ENCODE measurements at regions not wholly inside any gene's neighbourhood (a gene's known extent, or its start where the extent isn't known, plus 50 kb on each side); places are given as distances from the start of the nearest gene placed in this dataset.

DNA sequence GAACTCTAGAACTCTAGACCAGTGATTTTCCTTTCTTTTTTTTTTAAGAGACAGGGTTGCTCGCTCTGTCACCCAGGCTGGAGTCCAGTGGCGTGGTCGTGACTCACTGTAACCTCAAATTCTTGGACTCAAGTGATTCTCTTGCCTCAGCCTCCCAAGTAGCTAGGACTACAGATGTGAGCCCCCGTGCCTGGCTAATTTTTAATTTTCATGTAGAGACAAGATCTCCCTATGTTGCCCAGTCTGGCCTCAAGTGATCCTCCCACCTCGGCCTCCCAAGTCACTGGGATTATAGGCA is 359.6 kb downstream of the SHQ1 start:
- TF ChIP-seq, protein P1, sequence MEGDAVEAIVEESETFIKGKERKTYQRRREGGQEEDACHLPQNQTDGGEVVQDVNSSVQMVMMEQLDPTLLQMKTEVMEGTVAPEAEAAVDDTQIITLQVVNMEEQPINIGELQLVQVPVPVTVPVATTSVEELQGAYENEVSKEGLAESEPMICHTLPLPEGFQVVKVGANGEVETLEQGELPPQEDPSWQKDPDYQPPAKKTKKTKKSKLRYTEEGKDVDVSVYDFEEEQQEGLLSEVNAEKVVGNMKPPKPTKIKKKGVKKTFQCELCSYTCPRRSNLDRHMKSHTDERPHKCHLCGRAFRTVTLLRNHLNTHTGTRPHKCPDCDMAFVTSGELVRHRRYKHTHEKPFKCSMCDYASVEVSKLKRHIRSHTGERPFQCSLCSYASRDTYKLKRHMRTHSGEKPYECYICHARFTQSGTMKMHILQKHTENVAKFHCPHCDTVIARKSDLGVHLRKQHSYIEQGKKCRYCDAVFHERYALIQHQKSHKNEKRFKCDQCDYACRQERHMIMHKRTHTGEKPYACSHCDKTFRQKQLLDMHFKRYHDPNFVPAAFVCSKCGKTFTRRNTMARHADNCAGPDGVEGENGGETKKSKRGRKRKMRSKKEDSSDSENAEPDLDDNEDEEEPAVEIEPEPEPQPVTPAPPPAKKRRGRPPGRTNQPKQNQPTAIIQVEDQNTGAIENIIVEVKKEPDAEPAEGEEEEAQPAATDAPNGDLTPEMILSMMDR (conservative IDR thresholded peaks at IDR 0.05; ENCODE audit: low read depth, low read length), result no peak
- TF ChIP-seq POLR2A (IDR thresholded peaks at IDR 0.05; ENCODE audit: low read depth, low read length) (no peak), RAD21 (IDR thresholded peaks at IDR 0.05; ENCODE audit: low read length) (no peak), SMC3 (IDR thresholded peaks at IDR 0.05; ENCODE audit: low read depth, low read length) (no peak), RCOR1 (IDR thresholded peaks at IDR 0.05; ENCODE audit: insufficient replicate concordance, low read length) (no peak), CEBPB (IDR thresholded peaks at IDR 0.05; ENCODE audit: low read depth, low read length) (no peak), ELK1 (IDR thresholded peaks at IDR 0.05; ENCODE audit: borderline replicate concordance, low read depth, low read length) (no peak), FOS (IDR thresholded peaks at IDR 0.05; ENCODE audit: low read depth, low read length) (no peak), MAFK (IDR thresholded peaks at IDR 0.05; ENCODE audit: low read depth, low read length) (no peak), USF2 (IDR thresholded peaks at IDR 0.05; ENCODE audit: low read depth, low read length) (no peak), CHD1 (IDR thresholded peaks at IDR 0.05; ENCODE audit: low read depth, low read length) (no peak)

Measured in IMR-90 (cell line).